Suprapubic skin (tissue), 4 donors: ENCODE measurements at regions not wholly inside any gene's neighbourhood (a gene's known extent, or its start where the extent isn't known, plus 50 kb on each side); places are given as distances from the start of the nearest gene placed in this dataset.

Experiments used
- DNase-seq, 2 donors: peaks; one replicate each; pipeline ENCODE4 v3.0.0-alpha.2; 2019; ENCODE audit warnings: low spot score in 2 of 2
- H3K27ac ChIP-seq: fragments of 200-600 bp; sonication (generic); one replicate; pipeline ENCODE4 v1.5.1; 2019
- H3K27me3 ChIP-seq: fragments of 200-600 bp; sonication (generic); one replicate; pipeline ENCODE4 v1.5.1; 2019
- H3K36me3 ChIP-seq: fragments of 200-600 bp; sonication (generic); one replicate; pipeline ENCODE4 v1.5.1; 2019
- H3K4me1 ChIP-seq: fragments of 200-600 bp; sonication (generic); one replicate; pipeline ENCODE4 v1.5.1; 2019
- H3K4me3 ChIP-seq: fragments of 200-600 bp; sonication (generic); one replicate; pipeline ENCODE4 v1.5.1; 2019; ENCODE audit warnings: mild to moderate bottlenecking
- H3K9me3 ChIP-seq: fragments of 200-600 bp; sonication (generic); one replicate; pipeline ENCODE4 v1.5.1; 2019
- CTCF ChIP-seq, 2 donors: fragments of 200-600 bp in 1 of 2; fragments of 450-650 bp in 1 of 2; sonication (generic) in 1 of 2; IDR thresholded peaks; one replicate each; pipeline ENCODE4 v1.5.1; 2016 to 2019; ENCODE audit warnings: antibody characterized with exemption in 2 of 2, mild to moderate bottlenecking in 1 of 2, moderate library complexity in 1 of 2
- EP300 ChIP-seq: sonication (generic); formaldehyde crosslinking; IDR thresholded peaks from one replicate; pipeline ENCODE4 v1.6.1; 2017; ENCODE audit warnings: antibody characterized with exemption
- POLR2A ChIP-seq, 2 donors: fragments of 450-650 bp; IDR thresholded peaks; one replicate each; pipeline ENCODE4 v1.6.1; 2017; ENCODE audit warnings: antibody characterized with exemption in 2 of 2, mild to moderate bottlenecking in 2 of 2, moderate library complexity in 2 of 2
- POLR2AphosphoS5 ChIP-seq, 3 donors: sonication (generic); formaldehyde crosslinking; IDR thresholded peaks; one replicate each; pipeline ENCODE4 v1.6.1; 2017; ENCODE audit warnings: antibody characterized with exemption in 3 of 3
- WGBS: methylation state at CpG from one replicate; pipeline ENCODE4 v1.1.5; 2018; 5-methylcytosine and 5-hydroxymethylcytosine counted together

- no peaks in the 10 kb centered on the region for H3K9me3 ChIP-seq
- H3K4me1 ChIP-seq = no peaks in the 10 kb centered on the region
- no peak overlapping the region for H3K4me3 ChIP-seq
- H3K36me3 ChIP-seq = no peaks in the 10 kb centered on the region
- no peak for DNase-seq
- TF ChIP-seq EP300 (no peak), POLR2AphosphoS5 (IDR thresholded peaks at IDR 0.05) (no peak), CTCF (IDR thresholded peaks at IDR 0.05) (no peak), POLR2A (IDR thresholded peaks at IDR 0.05) (no peak)
- no peaks in the 10 kb centered on the region for H3K27me3 ChIP-seq
- WGBS = 82% methylated on average over 4 of the region's 4 CpGs
- H3K27ac ChIP-seq = no peak overlapping the region
Measured at GRCh38 chrX:7385131-7385530, 237.2 kb upstream of the PUDP start.

GRCh38 chrX:7378406-7378805 is 230.5 kb upstream of the PUDP start:
- H3K36me3 ChIP-seq = no peaks in the 10 kb centered on the region
- WGBS = 79% methylated on average over 3 of the region's 3 CpGs
- no peaks in the 10 kb centered on the region for H3K9me3 ChIP-seq
- no peak overlapping the region for H3K4me3 ChIP-seq
- TF ChIP-seq EP300 = no peak
- TF ChIP-seq POLR2A (IDR thresholded peaks at IDR 0.05) = no peak
- no peak for TF ChIP-seq POLR2AphosphoS5 (IDR thresholded peaks at IDR 0.05)
- TF ChIP-seq CTCF (IDR thresholded peaks at IDR 0.05) = no peak
- H3K27ac ChIP-seq = no peak overlapping the region
- no peak for DNase-seq
- H3K27me3 ChIP-seq = no peaks in the 10 kb centered on the region
- no peaks in the 10 kb centered on the region for H3K4me1 ChIP-seq

- no peak for DNase-seq
- TF ChIP-seq POLR2AphosphoS5 (IDR thresholded peaks at IDR 0.05) (no peak), CTCF (IDR thresholded peaks at IDR 0.05) (no peak), POLR2A (IDR thresholded peaks at IDR 0.05) (no peak)
- Histone ChIP-seq H3K9me3 (no peaks in the 10 kb centered on the region), H3K4me3 (no peak overlapping the region), H3K36me3 (no peaks in the 10 kb centered on the region), H3K27me3 (no peaks in the 10 kb centered on the region), H3K27ac (no peak overlapping the region), H3K4me1 (no peaks in the 10 kb centered on the region)
- WGBS = 58% methylated on average over 7 of the region's 7 CpGs
Measured at GRCh38 chrX:7372825-7373525, 225.0 kb upstream of the PUDP start.

- Histone ChIP-seq H3K4me1 (no peaks in the 10 kb centered on the region), H3K36me3 (no peaks in the 10 kb centered on the region), H3K4me3 (no peak overlapping the region), H3K27me3 (no peaks in the 10 kb centered on the region), H3K27ac (no peak overlapping the region), H3K9me3 (no peaks in the 10 kb centered on the region)
- WGBS = 41% methylated on average over 2 of the region's 2 CpGs
- TF ChIP-seq POLR2AphosphoS5 (IDR thresholded peaks at IDR 0.05) (no peak), EP300 (no peak), CTCF (IDR thresholded peaks at IDR 0.05) (no peak)
- no peak for DNase-seq
Measured at GRCh38 chrX:7362111-7362510, 214.2 kb upstream of the PUDP start.

- no peak for DNase-seq
- 84% methylated on average over 1 of the region's 1 CpG for WGBS
- TF ChIP-seq CTCF (IDR thresholded peaks at IDR 0.05) (no peak), POLR2A (IDR thresholded peaks at IDR 0.05) (no peak), POLR2AphosphoS5 (IDR thresholded peaks at IDR 0.05) (no peak), EP300 (no peak)
- Histone ChIP-seq H3K36me3 (no peaks in the 10 kb centered on the region), H3K9me3 (no peaks in the 10 kb centered on the region), H3K4me3 (no peak overlapping the region), H3K27ac (no peak overlapping the region), H3K4me1 (no peaks in the 10 kb centered on the region), H3K27me3 (no peaks in the 10 kb centered on the region)
Measured at GRCh38 chrX:7351926-7352325, 204.0 kb upstream of the PUDP start.
